Ovary (tissue), 7 donors: ENCODE measurements at regions not wholly inside any gene's neighbourhood (a gene's known extent, or its start where the extent isn't known, plus 50 kb on each side); places are given as distances from the start of the nearest gene placed in this dataset.
A peak's percentile ranks its signal among the peaks of the same experiment; 100 is the strongest.

ENCODE experiments used
- DNase-seq, 5 donors: peaks; one replicate each; pipeline ENCODE4 v3.0.0-alpha.2; 2019 to 2020
- H3K27ac ChIP-seq, 2 donors: fragments of 200-600 bp; one replicate each; pipeline versions ENCODE4 v1.5.1 to v1.8.0; 2019 to 2022
- H3K27me3 ChIP-seq: fragments of 200-600 bp; one replicate; pipeline ENCODE4 v1.8.0; 2022
- H3K36me3 ChIP-seq: fragments of 200-600 bp; sonication (generic); one replicate; pipeline ENCODE4 v1.5.1; 2019
- H3K4me1 ChIP-seq: one replicate; pipeline ENCODE4 v1.8.1; 2013; ENCODE audit warnings: mild to moderate bottlenecking, moderate library complexity; ENCODE audit not compliant: insufficient read depth
- H3K4me3 ChIP-seq: fragments of 200-600 bp; sonication (generic); one replicate; pipeline ENCODE4 v1.5.1; 2017
- H3K9me3 ChIP-seq, 2 donors: fragments of 200-600 bp in 1 of 2; sonication (generic) in 1 of 2; one replicate each; pipeline versions ENCODE4 v1.5.1 to v1.8.1; 2013 to 2019; ENCODE audit warnings: mild to moderate bottlenecking in 1 of 2, moderate library complexity in 1 of 2
- EP300 ChIP-seq: sonication (generic); formaldehyde crosslinking; IDR thresholded peaks from one replicate; pipeline ENCODE4 v1.6.1; 2017; ENCODE audit warnings: antibody characterized with exemption
- POLR2A ChIP-seq: fragments of 450-650 bp; IDR thresholded peaks from one replicate; pipeline ENCODE4 v1.6.1; 2017; ENCODE audit warnings: antibody characterized with exemption, mild to moderate bottlenecking, moderate library complexity
- WGBS, 3 donors: extraction: QIAGEN DNeasy Blood & Tissue Kit in 1 of 3; methylation state at CpG; one replicate each; pipeline versions ENCODE4 v1.1.5 to v1.1.7; 2013 to 2017; 5-methylcytosine and 5-hydroxymethylcytosine counted together
- intact Hi-C, 4 donors: fragments of 100-400 bp; cut with DNase I; formaldehyde crosslinking; loops; one replicate each; pipeline versions ENCODE4 v1.11.0 to v1.15.1; 2022 to 2023
- TF ChIP-seq, protein P1 (sequence below), 3 donors: fragments of 450-650 bp in 2 of 3; fragments of 200-600 bp in 1 of 3; IDR thresholded peaks; one replicate each; pipeline versions ENCODE4 v1.5.1 to v1.8.0; 2016 to 2022; ENCODE audit warnings: antibody characterized with exemption in 3 of 3, mild to moderate bottlenecking in 1 of 3
- donor health status: DM: no; HTN: no; CAD: no; lungs with moderate emphysema.
- donor health status: DM: no; HTN: no; CAD: no.
- donor health status: Bipolar disorder and iron deficiency.
- donor health status: DM: no; HTN: no; CAD: no.
- donor health status: DM: yes; HTN: yes; CAD: no.

DNA sequence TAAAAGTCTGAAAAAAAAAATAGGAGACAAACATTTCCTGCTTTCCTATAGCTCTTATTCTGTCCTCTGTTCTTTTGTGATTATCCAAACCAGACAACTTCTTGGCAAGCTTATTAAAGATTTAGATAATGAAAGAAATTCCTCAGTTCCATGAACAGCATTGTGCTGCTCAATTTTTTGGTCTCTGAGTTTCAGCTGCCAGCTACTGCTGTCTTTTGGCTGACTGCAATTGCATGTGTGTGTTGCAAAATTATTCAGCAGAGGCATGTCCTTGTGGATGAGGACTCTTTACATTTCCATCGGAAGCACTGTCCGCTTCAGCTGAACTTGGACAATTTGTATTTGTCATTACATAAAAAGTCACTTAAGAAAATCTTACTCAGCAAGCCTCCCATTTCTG, 397.3 kb upstream of the RASGRP1 start:
- Histone ChIP-seq H3K4me3 (no peak overlapping the region), H3K9me3 (no peaks in the 10 kb centered on the region), H3K36me3 (no peaks in the 10 kb centered on the region), H3K27ac (no peak overlapping the region), H3K27me3 (no peaks in the 10 kb centered on the region), H3K4me1 (no peaks in the 10 kb centered on the region)
- 18 to 26% (median 23%) methylated on average over 2 of the region's 2 CpGs for WGBS, 3 donors
- TF ChIP-seq, protein P1, sequence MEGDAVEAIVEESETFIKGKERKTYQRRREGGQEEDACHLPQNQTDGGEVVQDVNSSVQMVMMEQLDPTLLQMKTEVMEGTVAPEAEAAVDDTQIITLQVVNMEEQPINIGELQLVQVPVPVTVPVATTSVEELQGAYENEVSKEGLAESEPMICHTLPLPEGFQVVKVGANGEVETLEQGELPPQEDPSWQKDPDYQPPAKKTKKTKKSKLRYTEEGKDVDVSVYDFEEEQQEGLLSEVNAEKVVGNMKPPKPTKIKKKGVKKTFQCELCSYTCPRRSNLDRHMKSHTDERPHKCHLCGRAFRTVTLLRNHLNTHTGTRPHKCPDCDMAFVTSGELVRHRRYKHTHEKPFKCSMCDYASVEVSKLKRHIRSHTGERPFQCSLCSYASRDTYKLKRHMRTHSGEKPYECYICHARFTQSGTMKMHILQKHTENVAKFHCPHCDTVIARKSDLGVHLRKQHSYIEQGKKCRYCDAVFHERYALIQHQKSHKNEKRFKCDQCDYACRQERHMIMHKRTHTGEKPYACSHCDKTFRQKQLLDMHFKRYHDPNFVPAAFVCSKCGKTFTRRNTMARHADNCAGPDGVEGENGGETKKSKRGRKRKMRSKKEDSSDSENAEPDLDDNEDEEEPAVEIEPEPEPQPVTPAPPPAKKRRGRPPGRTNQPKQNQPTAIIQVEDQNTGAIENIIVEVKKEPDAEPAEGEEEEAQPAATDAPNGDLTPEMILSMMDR (IDR thresholded peaks at IDR 0.05): no peak
- TF ChIP-seq POLR2A: no peak
- no peak for TF ChIP-seq EP300
- intact Hi-C loops: no loop called here
- no peak for DNase-seq

DNA sequence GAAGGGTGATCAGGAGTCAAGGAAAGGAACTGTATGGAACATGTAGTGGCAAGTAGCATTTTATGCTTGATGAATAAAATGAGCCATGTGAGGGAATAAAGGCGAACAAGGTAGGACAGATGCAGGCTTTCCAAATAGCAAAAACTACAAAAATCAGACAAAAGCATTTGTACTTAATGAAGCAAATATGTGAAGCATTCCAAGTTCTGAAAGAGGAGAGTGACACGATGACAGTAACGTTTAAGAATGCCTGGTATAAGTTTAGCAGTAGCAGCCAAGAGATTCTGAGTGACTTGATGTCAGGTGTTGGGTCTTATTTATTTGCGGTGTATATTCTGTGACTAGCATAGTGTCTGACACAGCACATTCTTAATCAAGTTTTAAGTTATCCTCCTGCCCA, 408.2 kb upstream of the RASGRP1 start:
- WGBS, 3 donors: 96 to 97% (median 97%) methylated on average over 4 of the region's 4 CpGs

DNA sequence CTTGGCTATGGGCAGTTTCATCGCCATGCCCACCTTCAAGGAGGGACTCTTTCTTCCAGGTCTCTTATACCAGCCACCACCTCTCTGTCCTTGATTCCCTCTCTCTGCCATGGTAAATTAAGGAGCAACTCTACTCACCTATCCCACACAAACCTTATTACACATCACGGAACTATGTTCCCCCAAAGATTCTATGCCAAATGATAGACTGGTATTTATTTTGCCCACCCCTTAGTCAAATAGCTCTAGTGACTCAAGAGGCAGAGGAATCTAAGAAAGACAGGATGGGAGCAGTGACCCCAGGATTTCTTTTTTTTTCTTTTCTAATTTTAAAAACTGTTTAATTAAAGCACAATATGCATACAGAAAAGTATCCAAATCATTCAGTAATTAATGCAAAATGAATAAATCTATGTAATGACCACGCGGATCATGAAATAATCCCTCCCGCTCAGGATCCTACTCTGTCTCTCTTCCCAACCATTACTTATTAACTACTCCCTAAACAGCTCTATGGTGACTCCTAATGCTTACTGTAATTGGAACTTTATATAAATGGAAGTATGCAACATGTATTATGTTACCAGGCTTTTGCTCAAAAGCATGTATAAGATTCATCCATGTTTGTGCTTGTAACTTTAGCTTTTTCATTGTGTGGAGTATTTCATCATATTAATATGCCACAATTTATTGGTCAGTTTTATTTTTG, 410.8 kb upstream of the RASGRP1 start:
- no peaks in the 10 kb centered on the region for H3K27me3 ChIP-seq
- no peak for TF ChIP-seq EP300
- TF ChIP-seq, protein P1 (IDR thresholded peaks at IDR 0.05): no peak
- H3K36me3 ChIP-seq: no peaks in the 10 kb centered on the region
- H3K27ac ChIP-seq: no peak overlapping the region
- WGBS, 3 donors: 78 to 92% (median 89%) methylated on average over 5 of the region's 5 CpGs
- no peak for DNase-seq
- H3K4me1 ChIP-seq: no peaks in the 10 kb centered on the region
- intact Hi-C loops: no loop called here
- H3K4me3 ChIP-seq: no peak overlapping the region
- H3K9me3 ChIP-seq: no peaks in the 10 kb centered on the region

More for the DNA sequence above, 408.2 kb upstream of the RASGRP1 start:
- H3K9me3 ChIP-seq: no peaks in the 10 kb centered on the region
- H3K36me3 ChIP-seq: no peaks in the 10 kb centered on the region
- intact Hi-C loops: no loop called here
- H3K27ac ChIP-seq: no peak overlapping the region
- no peaks in the 10 kb centered on the region for H3K27me3 ChIP-seq
- H3K4me3 ChIP-seq: no peak overlapping the region
- no peak for DNase-seq
- TF ChIP-seq, protein P1 (IDR thresholded peaks at IDR 0.05): no peak
- TF ChIP-seq EP300 (no peak), POLR2A (no peak)
- H3K4me1 ChIP-seq: no peaks in the 10 kb centered on the region

DNA sequence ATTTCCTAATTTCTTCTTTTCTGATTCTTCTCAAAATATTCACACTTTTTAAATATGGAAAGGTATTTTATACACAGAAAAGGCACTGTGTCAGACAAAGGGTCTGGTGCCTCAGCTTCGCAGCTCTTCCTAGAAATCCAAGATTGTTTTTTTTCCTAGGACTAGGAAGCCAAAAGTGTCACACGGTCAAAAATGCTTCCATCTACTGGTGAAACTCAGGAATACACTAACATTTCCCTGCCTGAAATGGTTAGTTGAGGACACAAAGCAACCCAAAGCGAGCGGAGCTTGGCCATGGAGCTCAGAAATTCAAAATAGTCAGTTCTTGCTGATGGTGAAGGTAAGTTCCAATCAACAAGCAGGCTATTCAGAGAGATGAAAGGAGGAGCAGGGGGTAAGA, 426.5 kb upstream of the RASGRP1 start:
- H3K27ac ChIP-seq: no peak overlapping the region
- TF ChIP-seq POLR2A (no peak), EP300 (no peak)
- TF ChIP-seq, protein P1 (IDR thresholded peaks at IDR 0.05): peak in 1 of 3 donors; percentile 37
- no peak overlapping the region for H3K4me3 ChIP-seq
- no peaks in the 10 kb centered on the region for H3K4me1 ChIP-seq
- H3K27me3 ChIP-seq: no peaks in the 10 kb centered on the region
- H3K9me3 ChIP-seq: no peaks in the 10 kb centered on the region
- no peaks in the 10 kb centered on the region for H3K36me3 ChIP-seq
- 50 to 62% (median 50%) methylated on average over 4 of the region's 4 CpGs for WGBS, 3 donors
- intact Hi-C loops: loop anchor here in 3 of 4 donors (5.0 to 10.0 kb wide), 3 partner anchors 174 to 594 kb away; partner anchors contain the start of gene THBS1 (in 1 of the 3)
- DNase-seq: no peak
